NCI-H345 (cell line): ENCODE measurements at regions not wholly inside any gene's neighbourhood (a gene's known extent, or its start where the extent isn't known, plus 50 kb on each side); places are given as distances from the start of the nearest gene placed in this dataset.

Experiments
- DNase-seq: peaks from one replicate; lab custom pipeline; 2025; lab: John Stamatoyannopoulos, UW

DNA sequence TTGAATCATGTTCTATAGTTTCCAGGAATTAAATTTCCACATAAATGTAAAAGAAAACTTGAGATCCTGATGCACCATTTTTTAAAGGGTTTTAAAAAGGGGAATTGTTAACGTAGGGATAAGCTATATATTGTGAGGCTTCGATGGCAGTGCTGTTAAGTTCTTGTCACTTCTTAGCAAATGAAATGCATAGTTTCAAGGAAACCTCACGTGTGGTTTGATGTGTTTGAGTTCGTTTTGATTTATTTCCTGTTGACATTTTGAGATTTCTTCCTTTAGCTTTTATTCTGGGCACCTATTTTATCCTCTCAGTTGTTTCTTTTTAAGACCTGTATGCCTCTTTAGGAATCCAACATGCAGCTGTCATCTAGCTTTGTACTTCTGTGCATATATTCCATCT is 301.0 kb downstream of the DOCK8 start:
- DNase-seq = no peak

- DNase-seq = no peak
Observed at GRCh38 chr9:517993-518392, 303.3 kb downstream of the DOCK8 start.

- no peak for DNase-seq
Observed at GRCh38 chr9:518540-518939, 303.9 kb downstream of the DOCK8 start.

GRCh38 chr9:519579-519978 is 304.9 kb downstream of the DOCK8 start:
- DNase-seq = no peak

DNA sequence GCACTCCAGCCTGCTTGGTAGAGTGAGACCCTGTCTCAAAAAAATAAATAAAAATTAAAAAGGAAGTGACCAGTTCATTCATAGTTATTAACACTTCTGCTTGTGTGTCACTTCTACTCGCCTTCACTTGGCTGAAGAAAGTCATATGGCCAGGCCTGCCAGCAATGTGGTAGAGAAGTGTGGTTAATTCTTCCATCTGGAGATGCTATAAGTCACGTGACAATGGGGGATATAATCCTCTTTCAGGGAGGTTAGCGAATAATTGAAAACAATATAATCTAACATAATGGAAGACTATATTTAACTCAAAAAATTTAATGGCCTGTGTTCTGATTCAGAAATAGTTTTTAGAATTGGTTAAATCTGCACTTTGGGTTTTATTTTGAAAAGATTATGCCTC is 305.6 kb downstream of the DOCK8 start:
- DNase-seq = no peak

- no peak for DNase-seq
Observed at GRCh38 chr9:522190-522589, 307.5 kb downstream of the DOCK8 start.

DNA sequence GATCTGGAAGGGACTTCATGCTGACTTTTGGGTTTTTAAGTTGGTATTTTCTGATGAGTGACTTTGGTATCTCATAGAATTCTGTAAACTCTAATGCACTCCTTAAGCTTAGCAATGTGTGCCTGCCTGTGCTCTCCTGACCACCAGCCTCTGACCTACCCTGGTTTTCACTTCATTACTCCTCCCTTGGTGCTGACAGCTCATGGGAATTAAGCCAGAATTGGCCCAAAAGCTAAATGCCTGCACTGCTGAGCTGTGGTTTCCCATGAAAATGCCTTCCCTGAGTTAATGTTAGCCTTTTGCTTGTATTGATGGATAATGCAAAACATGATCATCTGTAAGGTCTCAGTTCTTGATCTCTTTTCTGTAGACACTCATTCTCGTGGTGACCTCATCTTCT is 308.0 kb downstream of the DOCK8 start:
- DNase-seq = no peak

DNA sequence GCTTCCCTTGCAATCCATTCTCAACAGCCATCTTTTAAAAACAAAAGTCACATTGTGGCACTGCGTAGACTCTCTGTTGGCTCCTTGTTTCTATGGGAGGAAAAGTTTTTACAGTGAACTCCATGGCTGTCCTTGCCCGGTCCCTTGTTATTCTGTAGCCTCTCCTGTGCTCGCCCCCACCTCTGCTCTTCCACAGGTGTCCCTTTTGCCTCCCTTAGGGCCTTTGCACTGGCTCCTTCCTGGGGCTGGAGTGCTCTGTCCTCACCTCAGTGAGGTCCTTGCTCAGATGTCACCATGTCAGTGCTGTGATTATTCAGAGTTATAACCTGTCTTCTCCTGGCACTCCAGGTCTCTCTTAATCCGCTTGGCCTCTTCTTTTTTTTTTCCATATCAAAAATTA is 308.8 kb downstream of the DOCK8 start:
- no peak for DNase-seq

GRCh38 chr9:524008-524407 is 309.3 kb downstream of the DOCK8 start:
- no peak for DNase-seq

DNA sequence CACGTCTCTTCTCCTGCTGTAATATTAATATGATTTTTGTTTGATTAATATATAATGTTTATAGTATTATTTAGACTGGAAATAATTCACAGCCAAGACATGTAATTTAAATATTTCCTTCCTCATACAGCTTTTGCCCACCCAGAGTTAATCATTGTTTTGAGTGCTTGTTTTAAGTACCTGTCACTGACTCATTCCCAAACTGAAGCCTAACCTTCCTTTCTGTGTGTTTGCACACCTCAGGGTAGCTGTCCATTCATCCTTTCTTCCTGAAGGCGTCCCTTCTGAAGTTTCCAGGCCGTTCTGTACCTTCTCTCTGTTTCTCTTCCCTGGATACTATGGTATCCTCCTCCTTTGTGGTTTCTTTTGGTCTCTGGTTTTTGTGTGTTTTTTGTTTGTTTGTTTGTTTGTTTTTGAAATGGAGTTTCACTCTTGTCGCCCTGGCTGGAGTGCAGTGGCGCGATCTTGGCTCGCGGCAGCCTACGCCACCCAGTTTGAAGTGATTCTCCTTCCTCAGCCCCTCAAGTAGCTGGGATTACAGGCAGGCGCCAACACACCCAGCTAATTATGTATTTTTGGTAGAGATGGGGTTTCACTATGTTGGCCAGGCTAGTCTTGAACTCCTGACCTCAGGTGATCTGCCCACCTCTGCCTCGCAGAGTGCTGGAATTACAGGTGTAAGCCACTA is 312.4 kb downstream of the DOCK8 start:
- no peak for DNase-seq

DNA sequence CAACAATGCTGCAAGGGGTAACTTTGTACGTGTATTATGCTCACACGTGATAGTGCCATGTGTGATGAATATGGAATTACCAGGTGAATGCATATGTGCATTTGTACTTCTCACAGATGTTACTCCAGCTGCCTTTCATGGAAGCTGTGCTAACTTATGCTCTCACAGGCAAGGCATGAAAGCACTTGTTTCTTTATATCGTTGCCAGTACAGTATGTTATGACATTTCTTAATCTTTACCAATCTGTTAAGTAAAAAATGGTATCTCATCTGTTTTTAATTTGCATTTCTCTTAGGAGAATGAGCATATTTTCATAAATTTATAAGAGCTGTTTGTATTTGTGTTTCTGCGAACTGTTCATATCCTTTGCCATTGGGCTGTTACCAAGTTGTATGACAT is 311.8 kb upstream of the DMRT1 start:
- no peak for DNase-seq

DNA sequence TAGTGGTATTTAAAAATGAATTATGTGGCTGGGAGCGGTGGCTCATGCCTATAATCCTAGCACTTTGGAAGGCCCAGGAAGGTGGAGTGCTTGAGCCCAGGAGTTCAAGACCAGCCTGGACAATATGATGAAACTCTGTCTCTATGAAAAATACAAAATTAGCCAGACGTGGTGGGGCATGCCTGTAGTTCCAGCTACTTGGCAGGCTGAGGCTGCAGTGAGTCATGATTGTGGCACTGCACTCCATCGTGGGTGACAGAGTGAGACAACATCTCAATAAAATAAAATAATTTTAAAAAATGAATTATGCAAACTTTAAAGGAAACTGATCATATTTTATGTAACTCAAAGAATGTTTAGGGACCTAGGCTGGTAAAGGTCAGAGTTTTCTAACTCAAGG is 310.8 kb upstream of the DMRT1 start:
- no peak for DNase-seq

DNA sequence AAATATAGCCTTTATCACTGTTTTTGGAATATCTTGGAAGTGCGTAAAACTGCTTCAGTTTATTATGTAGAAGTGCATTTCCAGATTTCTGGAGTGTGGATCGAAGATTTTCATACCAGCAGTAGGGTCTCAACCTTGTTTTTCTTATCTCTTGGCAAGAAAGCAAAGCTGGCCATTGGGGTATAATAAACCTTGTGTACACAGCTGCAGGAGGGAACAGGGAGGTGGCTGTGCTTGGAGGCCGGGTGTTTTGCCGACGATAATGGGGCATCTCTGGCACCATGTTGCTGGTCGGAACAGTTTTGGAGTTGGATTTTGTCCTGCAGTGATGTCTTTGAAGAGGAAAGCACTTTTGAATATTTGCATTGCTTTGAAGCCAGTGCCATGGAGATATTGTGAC is 308.8 kb upstream of the DMRT1 start:
- peak; percentile 41 for DNase-seq

GRCh38 chr9:534886-535285 is 306.6 kb upstream of the DMRT1 start:
- peak; percentile 7 for DNase-seq

DNA sequence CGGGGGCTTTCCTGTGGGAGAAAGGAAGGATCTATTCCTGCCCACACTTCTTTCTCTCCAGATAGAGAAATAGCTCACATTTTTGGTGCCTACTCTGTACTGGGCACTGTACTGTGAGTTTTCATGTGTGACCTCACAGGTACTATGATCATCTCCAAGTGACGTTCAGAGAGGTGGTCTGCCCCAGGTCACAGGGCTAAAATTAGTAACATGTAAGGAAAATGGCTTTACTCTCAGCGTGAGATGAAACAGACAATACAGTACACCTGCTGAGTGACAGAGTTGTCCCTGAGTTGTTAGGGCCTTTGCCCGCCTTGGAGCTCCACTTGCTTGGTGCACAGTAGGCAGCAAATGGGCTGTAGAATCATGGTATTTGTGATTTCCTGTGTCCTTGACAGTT is 306.1 kb upstream of the DMRT1 start:
- peak; percentile 31 for DNase-seq

DNA sequence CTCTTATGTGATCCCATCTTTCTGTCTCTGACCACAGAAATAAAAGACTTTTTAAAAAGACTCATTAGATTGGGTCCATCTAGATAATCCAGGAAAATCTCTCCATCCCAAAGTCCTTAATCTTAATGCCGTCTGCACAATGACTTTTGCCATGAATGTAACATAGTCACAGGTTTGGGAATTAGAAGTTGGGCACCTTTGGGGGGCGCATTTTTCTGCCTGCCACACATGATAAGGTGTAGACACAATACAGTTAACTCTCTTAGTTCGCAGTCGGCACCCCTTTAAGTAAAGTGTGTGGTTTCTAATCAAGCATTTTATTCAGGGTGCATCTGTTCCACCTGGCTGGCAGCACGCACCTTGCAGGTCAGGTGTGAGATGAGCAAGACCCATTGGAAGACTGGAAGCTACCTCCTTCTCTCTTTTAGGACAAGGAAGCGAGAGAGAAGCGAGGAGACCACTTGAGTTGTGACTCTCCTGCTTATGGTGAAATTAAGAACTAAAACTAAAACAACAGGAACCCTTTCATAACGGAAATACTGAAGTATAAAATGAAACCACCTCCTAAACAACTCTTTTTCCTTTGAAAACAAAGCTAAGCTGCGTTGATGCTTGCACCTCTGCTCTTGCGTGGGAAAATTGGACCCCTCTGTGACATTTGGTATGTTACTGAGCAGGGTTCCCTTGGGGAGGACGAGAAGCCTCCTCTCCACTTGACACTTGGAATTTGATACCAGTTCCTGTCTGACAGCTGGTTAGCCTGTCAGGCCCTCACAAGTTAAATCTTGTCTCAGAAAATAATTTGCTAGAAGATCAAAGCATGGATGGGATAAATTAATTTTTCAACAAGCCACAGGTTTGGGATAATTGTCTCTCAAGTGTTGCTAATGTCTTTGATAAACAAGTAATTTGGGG is 304.6 kb upstream of the DMRT1 start:
- peak; percentile 48 for DNase-seq

DNA sequence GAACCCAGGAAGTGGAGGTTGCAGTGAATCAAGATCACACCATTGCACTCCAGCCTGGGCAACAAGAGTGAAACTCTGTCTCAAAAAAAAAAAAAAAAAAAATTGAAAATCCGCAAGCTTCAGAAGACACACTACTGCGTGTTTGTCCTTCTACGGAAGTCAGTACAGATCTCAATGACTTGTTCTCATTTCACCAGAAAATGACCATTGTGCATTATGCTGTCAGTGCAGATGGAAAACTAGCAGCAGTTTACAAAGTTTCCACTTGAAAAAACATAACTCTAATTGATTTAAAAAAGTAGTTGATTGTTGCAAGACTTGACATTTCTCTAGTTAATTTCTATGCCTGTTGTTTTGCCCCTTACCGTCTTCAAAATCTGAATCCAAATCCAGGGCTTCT is 298.0 kb upstream of the DMRT1 start:
- DNase-seq = no peak

- DNase-seq = no peak
Observed at GRCh38 chr9:545480-545879, 296.0 kb upstream of the DMRT1 start.

GRCh38 chr9:546235-546634 is 295.3 kb upstream of the DMRT1 start:
- no peak for DNase-seq

DNA sequence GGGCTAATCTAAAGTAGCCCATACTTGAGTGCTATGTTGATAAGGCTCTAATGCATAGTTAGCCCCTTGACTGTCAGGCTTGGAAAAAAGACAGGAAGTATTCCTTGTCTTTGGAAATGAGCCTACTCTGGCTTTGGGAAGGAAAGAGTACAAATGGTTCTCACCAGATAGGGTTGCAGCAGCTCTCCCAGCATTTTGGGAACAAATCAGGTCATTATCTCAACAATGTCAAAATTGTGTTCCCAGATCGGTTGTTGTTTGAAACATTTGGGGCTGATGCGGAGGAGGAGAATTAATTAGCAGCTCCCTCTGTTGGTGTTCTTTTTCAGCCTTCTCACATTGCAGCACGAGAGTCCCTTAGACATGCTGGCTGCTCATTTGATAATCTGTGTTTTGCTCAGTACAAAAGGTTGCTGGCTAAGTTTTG is 294.7 kb upstream of the DMRT1 start:
- DNase-seq = no peak

DNA sequence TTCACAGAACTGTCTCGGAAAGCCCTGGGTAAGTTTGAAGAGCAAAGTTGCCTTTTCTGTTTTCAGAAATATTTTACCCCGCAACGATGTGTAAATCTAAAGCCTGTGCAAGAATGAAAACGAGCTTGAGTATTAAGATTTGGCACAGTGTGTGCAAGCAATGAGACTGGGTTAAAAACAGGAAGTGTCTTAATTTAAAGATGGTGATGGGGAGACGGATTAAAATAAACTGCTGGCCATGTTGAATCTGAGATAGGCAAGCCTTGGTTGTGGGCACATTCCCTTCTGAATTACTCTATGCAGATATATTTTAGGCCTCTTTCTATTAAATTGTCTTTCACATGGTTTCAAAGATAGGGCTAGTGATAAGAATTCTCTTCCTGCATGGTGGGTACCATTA is 294.2 kb upstream of the DMRT1 start:
- DNase-seq = no peak

GRCh38 chr9:549455-549997 is 292.0 kb upstream of the DMRT1 start:
- DNase-seq = no peak

- no peak for DNase-seq
Observed at GRCh38 chr9:550333-550732, 291.2 kb upstream of the DMRT1 start.
